ENCODE measurements at regions not wholly inside any gene's neighbourhood (a gene's known extent, or its start where the extent isn't known, plus 50 kb on each side); places are given as distances from the start of the nearest gene placed in this dataset.

DNA sequence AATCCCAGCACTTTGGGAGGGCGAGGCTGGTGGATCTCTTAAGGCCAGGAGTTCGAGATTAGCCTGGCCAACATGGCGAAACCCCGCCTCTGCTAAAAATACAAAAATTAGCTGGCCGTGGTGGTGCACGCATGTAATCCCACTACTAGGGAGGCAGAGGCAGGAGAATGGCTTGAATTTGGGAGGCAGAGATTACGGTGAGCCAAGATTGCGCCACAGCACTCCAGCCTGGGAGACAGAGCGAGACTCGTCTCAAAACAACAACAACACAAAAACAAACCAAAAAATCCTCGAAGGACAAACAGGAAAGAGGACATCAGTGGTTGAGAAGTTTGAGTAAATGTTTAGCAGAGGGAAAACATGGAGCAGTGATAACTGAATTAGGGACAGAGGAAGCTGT is 52.3 kb upstream of the FAM3C start:
- TF ChIP-seq POLR2A (IDR thresholded peaks at IDR 0.05; ENCODE audit: low read depth, low read length) (no peak), POLR2AphosphoS5 (IDR thresholded peaks at IDR 0.05; ENCODE audit: low read depth, low read length) (no peak), SPI1 (IDR thresholded peaks at IDR 0.05; ENCODE audit: low read depth, low read length) (no peak), TAF1 (IDR thresholded peaks at IDR 0.05; ENCODE audit: low read depth, low read length) (no peak), PAX5 (IDR thresholded peaks at IDR 0.05; ENCODE audit: insufficient read depth, low read length, severe bottlenecking) (no peak), POU2F2 (IDR thresholded peaks at IDR 0.05; ENCODE audit: low read depth, low read length) (no peak)

Data from GM12891 (cell line).